ENCODE measurements at regions not wholly inside any gene's neighbourhood (a gene's known extent, or its start where the extent isn't known, plus 50 kb on each side); places are given as distances from the start of the nearest gene placed in this dataset.

- Histone ChIP-seq H4K20me1 (ENCODE audit: control insufficient read depth, extremely low read depth, insufficient read depth, low read length) (no peaks in the 10 kb centered on the region), H3K4me2 (ENCODE audit: control insufficient read depth, extremely low read depth, insufficient read depth, low read depth, low read length) (no peak overlapping the region), H3K27me3 (ENCODE audit: control insufficient read depth, extremely low read depth, insufficient read depth, low read length) (peaks cover 41% of the 10 kb centered on the region), H3K79me2 (ENCODE audit: control insufficient read depth, insufficient read depth, low read length) (no peaks in the 10 kb centered on the region), H3K4me1 (ENCODE audit: control insufficient read depth, extremely low read depth, insufficient read depth, low read length) (peaks cover 16% of the 10 kb centered on the region), H3K27ac (ENCODE audit: control insufficient read depth, insufficient read depth, low read length) (no peak overlapping the region), H3K9me3 (ENCODE audit: control insufficient read depth, low read depth, low read length) (no peaks in the 10 kb centered on the region), H3K4me3 (ENCODE audit: control insufficient read depth in 2 of 3, extremely low read depth in 1 of 3, insufficient read depth in 2 of 3, low read depth in 1 of 3, low read length in 3 of 3) (no peak overlapping the region), H3K36me3 (ENCODE audit: control insufficient read depth in 2 of 2, extremely low read depth in 1 of 2, insufficient read depth in 2 of 2, low read length in 2 of 2) (no peaks in the 10 kb centered on the region), H3K9me1 (ENCODE audit: control insufficient read depth, extremely low read depth, insufficient read depth, low read length) (no peaks in the 10 kb centered on the region), H3K9ac (ENCODE audit: control insufficient read depth, extremely low read depth, insufficient read depth, low read length) (no peak overlapping the region), H2AFZ (ENCODE audit: control insufficient read depth, low read length) (no peak overlapping the region)
- dilution Hi-C loops (cut with MboI; ENCODE audit: extremely low pct_ligation_motif_present, low sequenced_read_pairs) = no loop called here
- TF ChIP-seq, protein P1, sequence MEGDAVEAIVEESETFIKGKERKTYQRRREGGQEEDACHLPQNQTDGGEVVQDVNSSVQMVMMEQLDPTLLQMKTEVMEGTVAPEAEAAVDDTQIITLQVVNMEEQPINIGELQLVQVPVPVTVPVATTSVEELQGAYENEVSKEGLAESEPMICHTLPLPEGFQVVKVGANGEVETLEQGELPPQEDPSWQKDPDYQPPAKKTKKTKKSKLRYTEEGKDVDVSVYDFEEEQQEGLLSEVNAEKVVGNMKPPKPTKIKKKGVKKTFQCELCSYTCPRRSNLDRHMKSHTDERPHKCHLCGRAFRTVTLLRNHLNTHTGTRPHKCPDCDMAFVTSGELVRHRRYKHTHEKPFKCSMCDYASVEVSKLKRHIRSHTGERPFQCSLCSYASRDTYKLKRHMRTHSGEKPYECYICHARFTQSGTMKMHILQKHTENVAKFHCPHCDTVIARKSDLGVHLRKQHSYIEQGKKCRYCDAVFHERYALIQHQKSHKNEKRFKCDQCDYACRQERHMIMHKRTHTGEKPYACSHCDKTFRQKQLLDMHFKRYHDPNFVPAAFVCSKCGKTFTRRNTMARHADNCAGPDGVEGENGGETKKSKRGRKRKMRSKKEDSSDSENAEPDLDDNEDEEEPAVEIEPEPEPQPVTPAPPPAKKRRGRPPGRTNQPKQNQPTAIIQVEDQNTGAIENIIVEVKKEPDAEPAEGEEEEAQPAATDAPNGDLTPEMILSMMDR (optimal IDR thresholded peaks at IDR 0.05 in 1 of 3, IDR thresholded peaks at IDR 0.05 in 1 of 3, conservative IDR thresholded peaks at IDR 0.05 in 1 of 3; ENCODE audit: extremely low read depth in 1 of 3, insufficient read depth in 2 of 3, low read length in 3 of 3) = no peak
- no peak for TF ChIP-seq EZH2 (IDR thresholded peaks at IDR 0.05; ENCODE audit: low read length)
- DNase-seq (ENCODE audit: low read depth, low spot score) = no peak
- FAIRE-seq = no peak
Measured at GRCh38 chr9:96082516-96083232, 207.2 kb downstream of the ERCC6L2 start.

DNA sequence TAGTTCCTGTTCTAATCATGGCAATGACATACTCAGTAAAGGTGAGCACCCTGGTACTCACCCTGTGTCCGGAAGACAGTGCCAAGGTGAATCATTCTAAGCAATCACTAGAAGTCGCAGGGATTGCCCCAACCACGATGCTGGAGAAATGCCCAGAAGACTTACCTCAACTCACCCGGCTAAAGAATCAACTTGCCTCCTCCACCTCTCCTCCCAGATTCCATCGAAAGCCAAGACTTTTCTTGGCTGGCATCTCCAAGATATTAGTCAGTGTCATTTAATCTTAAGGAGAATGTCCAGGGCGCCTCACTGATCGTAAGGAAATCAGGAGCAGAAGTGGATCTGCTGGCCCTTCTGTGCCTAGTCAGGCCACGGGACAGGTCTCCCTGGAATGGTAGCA, 204.9 kb downstream of the ERCC6L2 start:
- H3K27me3 ChIP-seq (ENCODE audit: control insufficient read depth, extremely low read depth, insufficient read depth, low read length) = peaks cover 30% of the 10 kb centered on the region
- no peaks in the 10 kb centered on the region for H4K20me1 ChIP-seq (ENCODE audit: control insufficient read depth, extremely low read depth, insufficient read depth, low read length)
- no peaks in the 10 kb centered on the region for H3K79me2 ChIP-seq (ENCODE audit: control insufficient read depth, insufficient read depth, low read length)
- no peak overlapping the region for H2AFZ ChIP-seq (ENCODE audit: control insufficient read depth, low read length)
- H3K27ac ChIP-seq (ENCODE audit: control insufficient read depth, insufficient read depth, low read length) = no peak overlapping the region
- no peaks in the 10 kb centered on the region for H3K9me1 ChIP-seq (ENCODE audit: control insufficient read depth, extremely low read depth, insufficient read depth, low read length)
- H3K4me2 ChIP-seq (ENCODE audit: control insufficient read depth, extremely low read depth, insufficient read depth, low read depth, low read length) = peak overlapping the region; percentile 67
- dilution Hi-C loops (cut with MboI; ENCODE audit: extremely low pct_ligation_motif_present, low sequenced_read_pairs) = no loop called here
- no peaks in the 10 kb centered on the region for H3K36me3 ChIP-seq (ENCODE audit: control insufficient read depth in 2 of 2, extremely low read depth in 1 of 2, insufficient read depth in 2 of 2, low read length in 2 of 2)
- H3K9me3 ChIP-seq (ENCODE audit: control insufficient read depth, low read depth, low read length) = no peaks in the 10 kb centered on the region
- peak overlapping the region in 1 of 3 experiments; percentile 48 for H3K4me3 ChIP-seq (ENCODE audit: control insufficient read depth in 2 of 3, extremely low read depth in 1 of 3, insufficient read depth in 2 of 3, low read depth in 1 of 3, low read length in 3 of 3)
- DNase-seq (ENCODE audit: low read depth, low spot score) (peak; percentile 73), FAIRE-seq (peak; percentile 92)
- TF ChIP-seq, protein P1 (optimal IDR thresholded peaks at IDR 0.05 in 1 of 3, IDR thresholded peaks at IDR 0.05 in 1 of 3, conservative IDR thresholded peaks at IDR 0.05 in 1 of 3; ENCODE audit: extremely low read depth in 1 of 3, insufficient read depth in 2 of 3, low read length in 3 of 3) = no peak
- no peak for TF ChIP-seq EZH2 (IDR thresholded peaks at IDR 0.05; ENCODE audit: low read length)
- H3K9ac ChIP-seq (ENCODE audit: control insufficient read depth, extremely low read depth, insufficient read depth, low read length) = no peak overlapping the region
- peaks cover 16% of the 10 kb centered on the region for H3K4me1 ChIP-seq (ENCODE audit: control insufficient read depth, extremely low read depth, insufficient read depth, low read length)

Measured in keratinocyte (primary cell).